OCI-LY3 (cell line): ENCODE measurements at regions not wholly inside any gene's neighbourhood (a gene's known extent, or its start where the extent isn't known, plus 50 kb on each side); places are given as distances from the start of the nearest gene placed in this dataset.

ENCODE experiments used
- CTCF ChIP-seq: fragments of 200-600, 300-600 bp; sonication (generic); IDR thresholded peaks from 2 replicates; pipeline ENCODE4 v1.5.1; 2014; ENCODE audit warnings: antibody characterized with exemption, low read length, low read depth
- EZH2phosphoT487 ChIP-seq: fragments of 200-600 bp; shearing (Covaris generic); IDR thresholded peaks from 2 replicates; pipeline ENCODE4 v1.6.1; 2018; ENCODE audit warnings: antibody characterized with exemption, mixed run types, low read depth

DNA sequence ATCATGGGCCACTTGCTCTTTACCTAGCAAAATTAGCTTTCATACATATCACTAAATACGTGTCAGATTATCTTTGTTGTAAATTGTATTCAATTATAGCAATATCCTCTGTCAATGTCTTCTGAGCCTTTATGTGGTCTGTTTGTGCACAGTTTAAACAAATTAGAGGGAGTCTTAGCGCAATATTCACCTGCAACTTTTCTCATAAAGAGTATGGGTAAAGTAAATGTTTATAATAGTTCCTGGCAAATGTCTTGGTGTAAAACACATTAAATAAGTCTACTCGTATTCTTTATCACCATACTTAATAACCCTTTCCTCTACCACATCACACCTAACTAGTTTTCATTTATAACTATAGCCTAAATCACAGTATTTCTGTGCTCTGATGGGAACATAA is 169.0 kb downstream of the PCSK1 start:
- TF ChIP-seq CTCF (no peak), EZH2phosphoT487 (no peak)
